HTR-8/SVneo (cell line): ENCODE measurements at regions not wholly inside any gene's neighbourhood (a gene's known extent, or its start where the extent isn't known, plus 50 kb on each side); places are given as distances from the start of the nearest gene placed in this dataset.
"Not testable (repeated sequence)": the region's sequence is repeated elsewhere in the genome, so short reads cannot be mapped to it uniquely, and the experiment has no call there.

ENCODE experiments used
- DNase-seq: peaks from one replicate; pipeline ENCODE4 v3.0.0; 2011; ENCODE audit warnings: low spot score, mixed read lengths; ENCODE audit not compliant: insufficient read length
- FAIRE-seq: peaks from 2 replicates; lab custom pipeline; 2011; peaks lifted over from hg19 to GRCh38; lab: Jason Lieb, UNC

GRCh38 chr4:58871509-58871908, 1761.3 kb upstream of the IGFBP7 start:
- FAIRE-seq, result no peak
- DNase-seq, result no peak

- FAIRE-seq, result no peak
- DNase-seq, result no peak
Measured at GRCh38 chr4:58849026-58849425, 1738.8 kb upstream of the IGFBP7 start.

GRCh38 chr4:58843455-58843854, 1733.3 kb upstream of the IGFBP7 start:
- no peak for FAIRE-seq
- DNase-seq, result no peak

- FAIRE-seq (no peak), DNase-seq (no peak)
Measured at GRCh38 chr4:58833126-58833525, 1722.9 kb upstream of the IGFBP7 start.

GRCh38 chr4:58825278-58825677, 1715.1 kb upstream of the IGFBP7 start:
- no peak for DNase-seq
- FAIRE-seq, result no peak

- not testable (repeated sequence) for FAIRE-seq, DNase-seq
Measured at GRCh38 chr4:58818560-58818959, 1708.4 kb upstream of the IGFBP7 start.

- FAIRE-seq (no peak), DNase-seq (no peak)
Measured at GRCh38 chr4:58809948-58810347, 1699.8 kb upstream of the IGFBP7 start.

- FAIRE-seq (no peak), DNase-seq (no peak)
Measured at GRCh38 chr4:58809366-58809765, 1699.2 kb upstream of the IGFBP7 start.

- no peak for DNase-seq
- no peak for FAIRE-seq
Measured at GRCh38 chr4:58808817-58809216, 1698.6 kb upstream of the IGFBP7 start.

GRCh38 chr4:58807843-58808615, 1697.8 kb upstream of the IGFBP7 start:
- DNase-seq, result no peak
- FAIRE-seq, result no peak

- peak; percentile 19 for DNase-seq
- no peak for FAIRE-seq
Measured at GRCh38 chr4:58776627-58777026, 1666.4 kb upstream of the IGFBP7 start.

- DNase-seq, result no peak
- no peak for FAIRE-seq
Measured at GRCh38 chr4:58767598-58767997, 1657.4 kb upstream of the IGFBP7 start.

- FAIRE-seq (no peak), DNase-seq (no peak)
Measured at GRCh38 chr4:58766763-58767162, 1656.6 kb upstream of the IGFBP7 start.

GRCh38 chr4:58761563-58761962, 1651.4 kb upstream of the IGFBP7 start:
- DNase-seq (no peak), FAIRE-seq (no peak)

GRCh38 chr4:58760737-58761136, 1650.6 kb upstream of the IGFBP7 start:
- FAIRE-seq (no peak), DNase-seq (no peak)

GRCh38 chr4:58760100-58760499, 1649.9 kb upstream of the IGFBP7 start:
- no peak for FAIRE-seq
- no peak for DNase-seq

GRCh38 chr4:58749206-58749605, 1639.0 kb upstream of the IGFBP7 start:
- no peak for FAIRE-seq
- DNase-seq, result no peak

- DNase-seq, result no peak
- FAIRE-seq, result no peak
Measured at GRCh38 chr4:58740897-58741296, 1630.7 kb upstream of the IGFBP7 start.

GRCh38 chr4:58739275-58739674, 1629.1 kb upstream of the IGFBP7 start:
- no peak for DNase-seq
- no peak for FAIRE-seq

GRCh38 chr4:58738375-58738774, 1628.2 kb upstream of the IGFBP7 start:
- FAIRE-seq (no peak), DNase-seq (no peak)

GRCh38 chr4:58734030-58734674, 1624.0 kb upstream of the IGFBP7 start:
- DNase-seq, result no peak
- no peak for FAIRE-seq

- DNase-seq, result peak; percentile 4
- no peak for FAIRE-seq
Measured at GRCh38 chr4:58732973-58733372, 1622.8 kb upstream of the IGFBP7 start.
